H1 (cell line): ENCODE measurements at regions not wholly inside any gene's neighbourhood (a gene's known extent, or its start where the extent isn't known, plus 50 kb on each side); places are given as distances from the start of the nearest gene placed in this dataset.

Experiments used
- CEBPB ChIP-seq: IDR thresholded peaks from 2 replicates; pipeline ENCODE4 v1.6.1; 2012; ENCODE audit warnings: low read depth, low read length
- EGR1 ChIP-seq: IDR thresholded peaks from 2 replicates; pipeline ENCODE4 v1.6.1; 2011; ENCODE audit warnings: low read depth, low read length, borderline replicate concordance
- EZH2 ChIP-seq: fragments of 200-600 bp; sonication (generic); IDR thresholded peaks from 2 replicates; pipeline ENCODE4 v1.7.1; 2012; ENCODE audit warnings: low read depth, mild to moderate bottlenecking, moderate library complexity, low read length, inconsistent platforms; ENCODE audit not compliant: severe bottlenecking
- GTF2F1 ChIP-seq: IDR thresholded peaks from 2 replicates; pipeline ENCODE4 v1.6.1; 2012; ENCODE audit warnings: low read depth, low read length, improper control_type of control experiment, borderline replicate concordance
- NRF1 ChIP-seq: IDR thresholded peaks from 2 replicates; pipeline ENCODE4 v1.6.1; 2011; ENCODE audit warnings: mild to moderate bottlenecking, low read depth, low read length, improper control_type of control experiment
- POLR2AphosphoS5 ChIP-seq: IDR thresholded peaks from 2 replicates; pipeline ENCODE4 v1.6.1; 2011; ENCODE audit warnings: low read depth, low read length
- SIX5 ChIP-seq: IDR thresholded peaks from 2 replicates; pipeline ENCODE4 v1.6.1; 2011; ENCODE audit warnings: mild to moderate bottlenecking, low read depth, low read length
- SP1 ChIP-seq: IDR thresholded peaks from 2 replicates; pipeline ENCODE4 v1.6.1; 2011; ENCODE audit warnings: low read depth, low read length
- SP4 ChIP-seq: IDR thresholded peaks from 2 replicates; pipeline ENCODE4 v1.6.1; 2012; ENCODE audit warnings: low read length, inconsistent platforms
- SUZ12 ChIP-seq: fragments of 200-600 bp; sonication (generic); IDR thresholded peaks from 2 replicates; pipeline ENCODE4 v1.6.1; 2012; ENCODE audit warnings: mild to moderate bottlenecking, inconsistent platforms, low read length, moderate library complexity, mixed read lengths
- TCF12 ChIP-seq: IDR thresholded peaks from 2 replicates; pipeline ENCODE4 v1.6.1; 2011; ENCODE audit warnings: low read depth, mild to moderate bottlenecking, low read length
- ZNF274 ChIP-seq: IDR thresholded peaks from 2 replicates; pipeline ENCODE4 v1.7.0; 2012; ENCODE audit warnings: low read length, borderline replicate concordance; ENCODE audit errors: extremely low read depth
- TF ChIP-seq, protein P1 (sequence below), 3 experiments: IDR thresholded peaks; 1 replicate in 2 of 3; 2 replicates in 1 of 3; pipeline versions ENCODE4 v1.5.1 to v1.6.1; 2011; ENCODE audit warnings: low read length in 3 of 3, mild to moderate bottlenecking in 3 of 3, inconsistent platforms in 2 of 3, low read depth in 1 of 3, moderate library complexity in 1 of 3; ENCODE audit not compliant: insufficient read depth in 1 of 3; ENCODE audit errors: control extremely low read depth in 1 of 3

DNA sequence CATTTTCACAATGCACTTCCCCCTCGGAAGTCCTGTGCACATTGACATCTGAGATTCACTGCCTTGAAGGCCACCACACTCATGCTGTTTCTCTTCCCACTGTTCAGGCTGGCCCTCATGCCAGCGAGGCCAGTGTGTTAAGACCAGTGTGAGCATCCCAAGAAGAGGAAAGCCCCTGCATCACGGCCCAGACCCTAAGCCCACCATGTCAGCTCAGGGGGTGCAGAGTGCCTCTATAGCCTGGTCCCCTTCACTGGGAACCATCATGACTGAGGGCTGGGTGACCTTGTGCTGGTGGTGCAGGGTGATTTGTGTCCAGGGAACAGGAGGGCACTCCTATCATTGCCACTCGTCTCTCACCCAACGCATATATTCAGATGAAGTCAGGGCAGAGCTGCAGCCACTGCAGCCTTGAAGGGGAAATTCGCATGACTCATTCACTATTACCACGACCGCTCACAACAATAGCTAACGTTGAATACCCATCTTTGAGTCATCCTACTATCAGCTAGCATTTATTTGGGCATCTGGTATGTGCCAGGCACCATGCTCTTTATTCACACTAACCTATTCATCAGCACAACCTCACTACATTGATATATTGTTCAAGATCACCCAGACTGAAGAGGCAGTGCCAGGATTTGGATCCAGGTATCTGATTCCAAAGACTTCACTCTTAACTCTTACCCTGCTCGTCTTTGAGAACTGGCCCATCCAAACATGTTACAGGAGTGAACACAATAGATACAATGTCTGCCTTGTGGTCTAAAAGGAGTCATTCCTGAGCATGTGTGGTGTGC is 58.8 kb upstream of the SLC6A11 start:
- TF ChIP-seq SP4 (no peak), SP1 (no peak), CEBPB (no peak), TCF12 (no peak), SIX5 (no peak), EGR1 (no peak), GTF2F1 (no peak), ZNF274 (no peak), POLR2AphosphoS5 (no peak), SUZ12 (no peak), NRF1 (no peak), EZH2 (no peak)
- TF ChIP-seq, protein P1, sequence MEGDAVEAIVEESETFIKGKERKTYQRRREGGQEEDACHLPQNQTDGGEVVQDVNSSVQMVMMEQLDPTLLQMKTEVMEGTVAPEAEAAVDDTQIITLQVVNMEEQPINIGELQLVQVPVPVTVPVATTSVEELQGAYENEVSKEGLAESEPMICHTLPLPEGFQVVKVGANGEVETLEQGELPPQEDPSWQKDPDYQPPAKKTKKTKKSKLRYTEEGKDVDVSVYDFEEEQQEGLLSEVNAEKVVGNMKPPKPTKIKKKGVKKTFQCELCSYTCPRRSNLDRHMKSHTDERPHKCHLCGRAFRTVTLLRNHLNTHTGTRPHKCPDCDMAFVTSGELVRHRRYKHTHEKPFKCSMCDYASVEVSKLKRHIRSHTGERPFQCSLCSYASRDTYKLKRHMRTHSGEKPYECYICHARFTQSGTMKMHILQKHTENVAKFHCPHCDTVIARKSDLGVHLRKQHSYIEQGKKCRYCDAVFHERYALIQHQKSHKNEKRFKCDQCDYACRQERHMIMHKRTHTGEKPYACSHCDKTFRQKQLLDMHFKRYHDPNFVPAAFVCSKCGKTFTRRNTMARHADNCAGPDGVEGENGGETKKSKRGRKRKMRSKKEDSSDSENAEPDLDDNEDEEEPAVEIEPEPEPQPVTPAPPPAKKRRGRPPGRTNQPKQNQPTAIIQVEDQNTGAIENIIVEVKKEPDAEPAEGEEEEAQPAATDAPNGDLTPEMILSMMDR (IDR thresholded peaks at IDR 0.05; ENCODE audit: control extremely low read depth in 1 of 3, insufficient read depth in 1 of 3, low read depth in 1 of 3, low read length in 3 of 3) = no peak
